BJ (cell line): ENCODE measurements at regions not wholly inside any gene's neighbourhood (a gene's known extent, or its start where the extent isn't known, plus 50 kb on each side); places are given as distances from the start of the nearest gene placed in this dataset.
"Not testable (repeated sequence)": the region's sequence is repeated elsewhere in the genome, so short reads cannot be mapped to it uniquely, and the experiment has no call there.

Experiments
- CTCF ChIA-PET: fragments of 350-600 bp; formaldehyde crosslinking; extraction: SDS; loops from one replicate; lab custom pipeline; 2021; ENCODE audit warnings: antibody characterized with exemption, inconsistent platforms; lab: Yijun Ruan, JAX
- POLR2A ChIA-PET: fragments of 300-600 bp; sonication (Branson Sonifier 250); formaldehyde crosslinking; extraction: SDS; loops from one replicate; lab custom pipeline; 2021; ENCODE audit warnings: antibody characterized with exemption; lab: Charles Lee
- DNase-seq: peaks from one replicate; pipeline ENCODE4 v3.0.0-alpha.2; 2011; ENCODE audit warnings: low read depth
- H3K27me3 ChIP-seq: 2 replicates; pipeline ENCODE4 v1.6.0; 2011; ENCODE audit warnings: low read length; ENCODE audit not compliant: control insufficient read depth, insufficient read depth
- H3K36me3 ChIP-seq: 2 replicates; pipeline ENCODE4 v1.5.1; 2011; ENCODE audit warnings: low read length; ENCODE audit not compliant: control insufficient read depth, insufficient read depth
- H3K4me3 ChIP-seq: 2 replicates; pipeline ENCODE4 v1.5.1; 2011; ENCODE audit warnings: low read depth, mild to moderate bottlenecking, control low read depth, low read length
- TF ChIP-seq, protein P1 (sequence below): IDR thresholded peaks from 2 replicates; pipeline ENCODE4 v1.5.1; 2011; ENCODE audit warnings: low read depth, mild to moderate bottlenecking, control low read depth, inconsistent platforms, low read length, moderate library complexity; ENCODE audit not compliant: insufficient read depth

DNA sequence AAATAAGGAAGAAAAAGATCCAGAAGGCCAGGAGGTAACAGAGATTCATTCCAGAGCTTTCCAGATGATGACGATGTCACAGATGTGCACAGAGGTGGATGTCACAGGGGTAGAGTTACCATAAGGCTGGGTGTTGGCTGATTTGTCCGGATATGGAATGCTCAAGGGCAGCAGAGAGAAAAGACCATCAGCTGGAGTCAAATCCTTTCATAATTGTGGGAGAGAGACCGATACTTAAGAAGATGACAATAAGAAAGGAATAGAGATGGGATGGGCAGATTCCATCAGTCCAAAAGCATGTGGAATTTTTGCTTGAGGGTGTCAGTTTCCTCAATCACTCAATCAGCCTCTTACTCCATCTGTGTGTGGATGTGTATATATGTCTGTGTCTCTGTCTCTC lies 150.4 kb downstream of the CENPC start:
- no peak for DNase-seq
- TF ChIP-seq, protein P1, sequence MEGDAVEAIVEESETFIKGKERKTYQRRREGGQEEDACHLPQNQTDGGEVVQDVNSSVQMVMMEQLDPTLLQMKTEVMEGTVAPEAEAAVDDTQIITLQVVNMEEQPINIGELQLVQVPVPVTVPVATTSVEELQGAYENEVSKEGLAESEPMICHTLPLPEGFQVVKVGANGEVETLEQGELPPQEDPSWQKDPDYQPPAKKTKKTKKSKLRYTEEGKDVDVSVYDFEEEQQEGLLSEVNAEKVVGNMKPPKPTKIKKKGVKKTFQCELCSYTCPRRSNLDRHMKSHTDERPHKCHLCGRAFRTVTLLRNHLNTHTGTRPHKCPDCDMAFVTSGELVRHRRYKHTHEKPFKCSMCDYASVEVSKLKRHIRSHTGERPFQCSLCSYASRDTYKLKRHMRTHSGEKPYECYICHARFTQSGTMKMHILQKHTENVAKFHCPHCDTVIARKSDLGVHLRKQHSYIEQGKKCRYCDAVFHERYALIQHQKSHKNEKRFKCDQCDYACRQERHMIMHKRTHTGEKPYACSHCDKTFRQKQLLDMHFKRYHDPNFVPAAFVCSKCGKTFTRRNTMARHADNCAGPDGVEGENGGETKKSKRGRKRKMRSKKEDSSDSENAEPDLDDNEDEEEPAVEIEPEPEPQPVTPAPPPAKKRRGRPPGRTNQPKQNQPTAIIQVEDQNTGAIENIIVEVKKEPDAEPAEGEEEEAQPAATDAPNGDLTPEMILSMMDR: no peak
- no peak overlapping the region for H3K4me3 ChIP-seq
- H3K36me3 ChIP-seq: no peaks in the 10 kb centered on the region
- POLR2A ChIA-PET: no interaction called here
- CTCF ChIA-PET: interaction anchor here (0.6 to 2.5 kb wide), 5 partner anchors 10 to 32 kb away, joined by 3 to 6 read pairs (median 4); no protein-coding TSS in a partner anchor
- H3K27me3 ChIP-seq: no peaks in the 10 kb centered on the region

DNA sequence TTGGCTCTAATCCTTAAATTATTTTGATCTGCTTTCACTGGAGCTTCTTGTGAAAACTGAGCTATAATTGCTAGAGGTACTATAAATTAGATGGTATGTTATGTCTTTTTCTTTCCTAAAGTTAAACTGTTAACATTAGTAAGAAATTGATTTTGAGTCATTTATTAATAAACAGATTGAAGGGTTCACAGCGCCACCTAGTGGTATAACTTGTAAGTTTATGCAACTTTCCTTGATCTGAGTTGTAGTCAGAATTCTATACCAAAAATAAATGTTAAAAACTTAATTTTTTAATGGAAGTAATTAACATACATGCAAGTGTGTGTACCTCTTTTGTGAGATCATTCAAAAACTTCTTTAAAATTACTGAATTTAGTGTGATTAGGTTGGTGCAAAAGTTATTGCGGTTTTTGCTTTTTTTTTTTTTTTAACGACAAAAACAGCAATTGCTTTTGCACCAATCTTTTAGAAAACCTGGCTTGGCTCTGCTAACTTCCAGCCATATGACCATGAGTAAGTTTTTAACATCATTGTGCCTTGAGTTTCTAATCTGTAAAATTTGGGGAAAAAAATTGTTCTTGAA lies 151.5 kb downstream of the CENPC start:
- POLR2A ChIA-PET: no interaction called here
- no peak overlapping the region for H3K4me3 ChIP-seq
- CTCF ChIA-PET: interaction anchor here (0.7 to 2.2 kb wide), 6 partner anchors 9 to 71 kb away, joined by 3 to 11 read pairs (median 4); no protein-coding TSS in a partner anchor
- TF ChIP-seq, protein P1: peak; percentile 48
- no peak for DNase-seq
- no peaks in the 10 kb centered on the region for H3K27me3 ChIP-seq
- no peaks in the 10 kb centered on the region for H3K36me3 ChIP-seq

DNA sequence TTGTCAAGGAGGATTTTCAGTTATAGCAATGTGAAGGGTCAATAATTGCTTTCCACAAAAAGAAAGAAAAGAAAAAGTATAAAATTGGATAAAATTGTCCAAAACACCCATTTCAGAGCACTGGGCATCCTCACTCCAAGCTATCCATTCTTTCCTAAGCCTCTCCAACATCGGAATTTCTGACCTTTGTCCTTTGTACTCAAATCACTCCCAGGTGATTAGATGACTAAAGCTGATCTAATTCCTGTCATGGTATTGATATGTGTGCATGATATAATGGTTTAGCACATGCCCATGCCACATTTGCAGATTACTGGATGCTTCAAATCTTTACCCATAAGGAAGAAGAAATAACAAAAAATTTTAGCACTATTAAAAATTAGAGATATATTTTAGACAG lies 152.3 kb downstream of the CENPC start:
- TF ChIP-seq, protein P1: no peak
- no peaks in the 10 kb centered on the region for H3K36me3 ChIP-seq
- POLR2A ChIA-PET: no interaction called here
- H3K27me3 ChIP-seq: no peaks in the 10 kb centered on the region
- no peak overlapping the region for H3K4me3 ChIP-seq
- no peak for DNase-seq
- CTCF ChIA-PET: interaction anchor here (0.7 to 2.2 kb wide), 7 partner anchors 8 to 72 kb away, joined by 3 to 11 read pairs (median 4); no protein-coding TSS in a partner anchor

DNA sequence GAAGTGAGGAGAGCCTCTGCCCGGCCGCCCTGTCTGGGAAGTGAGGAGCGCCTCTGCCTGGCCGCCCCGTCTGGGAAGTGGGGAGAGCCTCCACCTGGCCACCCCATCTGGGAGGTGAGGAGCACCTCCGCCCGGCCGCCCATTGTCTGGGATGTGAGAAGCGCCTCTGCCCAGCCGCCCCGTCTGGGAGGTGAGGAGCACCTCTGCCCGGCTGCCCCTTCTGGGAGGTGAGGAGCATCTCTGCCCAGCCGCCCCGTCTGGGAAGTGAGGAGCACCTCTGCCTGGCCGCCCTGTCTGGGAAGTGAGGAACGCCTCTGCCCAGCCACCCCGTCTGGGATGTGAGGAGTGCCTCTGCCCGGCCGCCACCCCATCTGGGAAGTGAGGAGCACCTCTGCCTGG lies 163.9 kb downstream of the CENPC start:
- DNase-seq, H3K27me3 ChIP-seq, H3K36me3 ChIP-seq, CTCF ChIA-PET, POLR2A ChIA-PET, H3K4me3 ChIP-seq: not testable (repeated sequence)

DNA sequence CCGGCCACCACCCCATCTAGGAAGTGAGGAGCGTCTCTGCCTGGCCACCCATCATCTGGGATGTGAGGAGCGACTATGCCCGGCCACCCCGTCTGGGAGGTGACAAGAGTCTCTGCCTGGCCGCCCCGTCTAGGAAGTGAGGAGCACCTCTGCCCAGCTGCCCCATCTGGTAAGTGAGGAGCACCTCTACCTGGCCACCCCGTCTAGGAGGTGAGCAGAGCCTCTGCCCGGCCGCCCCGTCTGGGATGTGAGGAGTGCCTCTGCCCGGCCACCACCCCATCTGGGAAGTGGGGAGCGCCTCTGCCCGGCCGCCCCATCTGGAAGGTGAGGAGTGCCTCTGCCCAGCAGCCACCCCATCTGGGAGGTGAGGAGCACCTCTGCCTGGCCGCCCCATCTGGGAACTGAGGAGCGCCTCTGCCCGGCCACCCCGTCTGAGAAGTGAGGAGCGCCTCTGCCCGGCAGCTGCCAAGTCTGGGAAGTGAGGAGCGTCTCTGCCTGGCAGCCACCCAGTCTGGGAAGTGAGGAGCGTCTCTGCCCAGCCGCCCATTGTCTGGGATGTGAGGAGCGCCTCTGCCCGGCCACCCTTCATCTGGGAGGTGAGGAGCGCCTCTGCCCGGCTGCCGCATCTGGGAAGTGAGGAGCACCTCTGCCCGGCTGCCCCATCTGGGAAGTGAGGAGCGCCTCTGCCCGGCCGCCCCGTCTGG lies 164.4 kb downstream of the CENPC start:
- POLR2A ChIA-PET, DNase-seq, CTCF ChIA-PET: not testable (repeated sequence)

DNA sequence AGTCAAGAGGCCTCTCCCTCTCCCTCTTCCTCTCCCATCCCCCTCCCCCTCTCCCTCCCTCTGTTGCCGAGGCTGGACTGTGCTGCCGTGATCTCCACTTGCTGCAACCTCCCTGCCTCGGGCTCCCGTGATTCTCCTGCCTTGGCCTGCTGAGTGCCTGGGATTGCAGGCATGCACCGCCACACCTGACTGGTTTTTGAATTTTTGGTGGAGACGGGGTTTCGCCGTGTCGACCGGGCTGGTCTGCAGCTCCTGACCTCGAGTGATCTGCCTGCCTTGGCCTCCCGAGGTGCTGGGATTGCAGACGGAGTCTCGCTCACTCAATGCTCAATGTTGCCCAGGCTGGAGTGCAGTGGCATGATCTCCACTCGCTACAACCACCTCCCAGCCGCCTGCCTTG lies 165.1 kb downstream of the CENPC start:
- no peak overlapping the region for H3K4me3 ChIP-seq
- no peaks in the 10 kb centered on the region for H3K27me3 ChIP-seq
- ChIA-PET POLR2A (no interaction called here), CTCF (no interaction called here)
- TF ChIP-seq, protein P1: no peak
- DNase-seq: no peak
- H3K36me3 ChIP-seq: no peaks in the 10 kb centered on the region

More for the DNA sequence above, 164.4 kb downstream of the CENPC start:
- not testable (repeated sequence) for H3K36me3 ChIP-seq, H3K27me3 ChIP-seq, H3K4me3 ChIP-seq
